HG03565 (cell line): ENCODE measurements at regions not wholly inside any gene's neighbourhood (a gene's known extent, or its start where the extent isn't known, plus 50 kb on each side); places are given as distances from the start of the nearest gene placed in this dataset.
"Not testable (repeated sequence)": the region's sequence is repeated elsewhere in the genome, so short reads cannot be mapped to it uniquely, and the experiment has no call there.

Source experiments
- ATAC-seq: cut with Tn5 transposase; IDR thresholded peaks from one replicate; pipeline ENCODE4 v1.9.1; 2021; ENCODE audit warnings: mild to moderate bottlenecking, moderate library complexity; ENCODE audit not compliant: unreplicated experiment

- ATAC-seq, result no peak
Measured at GRCh38 chr15:79602731-79603130, 170.6 kb downstream of the MINAR1 start.

- no peak for ATAC-seq
Measured at GRCh38 chr15:79606831-79607355, 174.8 kb downstream of the MINAR1 start.

- ATAC-seq, result no peak
Measured at GRCh38 chr15:79608066-79608864, 176.1 kb downstream of the MINAR1 start.

- no peak for ATAC-seq
Measured at GRCh38 chr15:79609506-79609905, 177.4 kb downstream of the MINAR1 start.

- no peak for ATAC-seq
Measured at GRCh38 chr15:79610021-79610420, 177.9 kb downstream of the MINAR1 start.

GRCh38 chr15:79615754-79616153, 183.6 kb downstream of the MINAR1 start:
- no peak for ATAC-seq

GRCh38 chr15:79617071-79617470, 184.9 kb downstream of the MINAR1 start:
- no peak for ATAC-seq

- ATAC-seq, result no peak
Measured at GRCh38 chr15:79620112-79620857, 188.1 kb downstream of the MINAR1 start.

GRCh38 chr15:79621805-79622204, 189.7 kb downstream of the MINAR1 start:
- ATAC-seq, result not testable (repeated sequence)

- ATAC-seq, result no peak
Measured at GRCh38 chr15:79623488-79623887, 191.4 kb downstream of the MINAR1 start.

- no peak for ATAC-seq
Measured at GRCh38 chr15:79629687-79630086, 197.6 kb downstream of the MINAR1 start.

- ATAC-seq, result no peak
Measured at GRCh38 chr15:79632457-79632856, 200.3 kb downstream of the MINAR1 start.

- no peak for ATAC-seq
Measured at GRCh38 chr15:79635149-79635771, 203.1 kb downstream of the MINAR1 start.

GRCh38 chr15:79635897-79636561, 203.9 kb downstream of the MINAR1 start:
- ATAC-seq, result no peak

GRCh38 chr15:79640206-79640605, 208.1 kb downstream of the MINAR1 start:
- no peak for ATAC-seq

- ATAC-seq, result no peak
Measured at GRCh38 chr15:79641841-79642240, 209.7 kb downstream of the MINAR1 start.

GRCh38 chr15:79643393-79643792, 211.3 kb downstream of the MINAR1 start:
- no peak for ATAC-seq

GRCh38 chr15:79644091-79644490, 212.0 kb downstream of the MINAR1 start:
- ATAC-seq, result no peak

GRCh38 chr15:79652972-79653371, 220.8 kb downstream of the MINAR1 start:
- ATAC-seq, result not testable (repeated sequence)

GRCh38 chr15:79653533-79653932, 221.4 kb downstream of the MINAR1 start:
- no peak for ATAC-seq
